ENCODE measurements at regions not wholly inside any gene's neighbourhood (a gene's known extent, or its start where the extent isn't known, plus 50 kb on each side); places are given as distances from the start of the nearest gene placed in this dataset.
A peak's percentile ranks its signal among the peaks of the same experiment; 100 is the strongest.

DNA sequence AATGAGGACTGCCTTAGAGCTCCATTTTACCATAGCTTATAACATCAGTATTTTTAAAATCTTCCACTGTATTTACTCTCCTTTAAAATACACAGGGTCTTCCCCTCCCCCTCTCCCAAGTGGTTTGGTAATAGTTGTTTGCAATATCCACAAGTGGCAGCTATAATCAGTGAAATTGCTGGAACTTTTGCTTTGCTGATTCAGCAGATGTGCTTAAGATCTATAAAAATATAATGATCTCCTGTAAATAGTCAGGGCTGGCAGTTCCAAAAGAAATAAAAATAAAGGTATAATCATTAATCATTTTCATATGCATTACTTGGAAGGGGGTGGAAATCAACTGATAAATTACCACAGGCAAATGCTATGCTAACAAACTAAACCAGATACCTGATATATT is 345.2 kb downstream of the KLHL13 start:
- Histone ChIP-seq H3K36me3 (ENCODE audit: insufficient read depth, low read length) (no peaks in the 10 kb centered on the region), H3K27me3 (ENCODE audit: insufficient read depth, low read length) (no peaks in the 10 kb centered on the region), H3K79me2 (ENCODE audit: insufficient read depth, low read length) (no peaks in the 10 kb centered on the region), H3K4me3 (ENCODE audit: insufficient read depth, low read depth, low read length) (no peak overlapping the region), H3K9me3 (ENCODE audit: insufficient read depth, low read depth, low read length) (no peaks in the 10 kb centered on the region), H3K4me1 (ENCODE audit: insufficient read depth, low read length) (no peaks in the 10 kb centered on the region), H2AFZ (ENCODE audit: low read depth, low read length) (no peak overlapping the region), H3K4me2 (ENCODE audit: low read length) (no peak overlapping the region), H4K20me1 (ENCODE audit: insufficient read depth, low read length) (no peaks in the 10 kb centered on the region), H3K9ac (ENCODE audit: low read length) (no peak overlapping the region), H3K27ac (ENCODE audit: low read depth, low read length) (no peak overlapping the region)
- DNase-seq (ENCODE audit: low read depth) (no peak), FAIRE-seq (peak; percentile 34)
- H3K4me1 Mint-ChIP-seq (ENCODE audit: low read depth, unreplicated experiment), result no peaks in the 10 kb centered on the region
- H3K36me3 Mint-ChIP-seq (ENCODE audit: low read depth, unreplicated experiment), result no peaks in the 10 kb centered on the region
- no peaks in the 10 kb centered on the region for H3K9me3 Mint-ChIP-seq (ENCODE audit: unreplicated experiment)
- H3K27me3 Mint-ChIP-seq (ENCODE audit: low read depth, unreplicated experiment), result no peaks in the 10 kb centered on the region
- H3K27ac Mint-ChIP-seq (ENCODE audit: unreplicated experiment), result no peak overlapping the region
- H3K4me3 Mint-ChIP-seq (ENCODE audit: unreplicated experiment), result no peak overlapping the region
- TF ChIP-seq, protein P1, sequence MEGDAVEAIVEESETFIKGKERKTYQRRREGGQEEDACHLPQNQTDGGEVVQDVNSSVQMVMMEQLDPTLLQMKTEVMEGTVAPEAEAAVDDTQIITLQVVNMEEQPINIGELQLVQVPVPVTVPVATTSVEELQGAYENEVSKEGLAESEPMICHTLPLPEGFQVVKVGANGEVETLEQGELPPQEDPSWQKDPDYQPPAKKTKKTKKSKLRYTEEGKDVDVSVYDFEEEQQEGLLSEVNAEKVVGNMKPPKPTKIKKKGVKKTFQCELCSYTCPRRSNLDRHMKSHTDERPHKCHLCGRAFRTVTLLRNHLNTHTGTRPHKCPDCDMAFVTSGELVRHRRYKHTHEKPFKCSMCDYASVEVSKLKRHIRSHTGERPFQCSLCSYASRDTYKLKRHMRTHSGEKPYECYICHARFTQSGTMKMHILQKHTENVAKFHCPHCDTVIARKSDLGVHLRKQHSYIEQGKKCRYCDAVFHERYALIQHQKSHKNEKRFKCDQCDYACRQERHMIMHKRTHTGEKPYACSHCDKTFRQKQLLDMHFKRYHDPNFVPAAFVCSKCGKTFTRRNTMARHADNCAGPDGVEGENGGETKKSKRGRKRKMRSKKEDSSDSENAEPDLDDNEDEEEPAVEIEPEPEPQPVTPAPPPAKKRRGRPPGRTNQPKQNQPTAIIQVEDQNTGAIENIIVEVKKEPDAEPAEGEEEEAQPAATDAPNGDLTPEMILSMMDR (IDR thresholded peaks at IDR 0.05; ENCODE audit: insufficient read depth, low read depth, low read length), result no peak

DNA sequence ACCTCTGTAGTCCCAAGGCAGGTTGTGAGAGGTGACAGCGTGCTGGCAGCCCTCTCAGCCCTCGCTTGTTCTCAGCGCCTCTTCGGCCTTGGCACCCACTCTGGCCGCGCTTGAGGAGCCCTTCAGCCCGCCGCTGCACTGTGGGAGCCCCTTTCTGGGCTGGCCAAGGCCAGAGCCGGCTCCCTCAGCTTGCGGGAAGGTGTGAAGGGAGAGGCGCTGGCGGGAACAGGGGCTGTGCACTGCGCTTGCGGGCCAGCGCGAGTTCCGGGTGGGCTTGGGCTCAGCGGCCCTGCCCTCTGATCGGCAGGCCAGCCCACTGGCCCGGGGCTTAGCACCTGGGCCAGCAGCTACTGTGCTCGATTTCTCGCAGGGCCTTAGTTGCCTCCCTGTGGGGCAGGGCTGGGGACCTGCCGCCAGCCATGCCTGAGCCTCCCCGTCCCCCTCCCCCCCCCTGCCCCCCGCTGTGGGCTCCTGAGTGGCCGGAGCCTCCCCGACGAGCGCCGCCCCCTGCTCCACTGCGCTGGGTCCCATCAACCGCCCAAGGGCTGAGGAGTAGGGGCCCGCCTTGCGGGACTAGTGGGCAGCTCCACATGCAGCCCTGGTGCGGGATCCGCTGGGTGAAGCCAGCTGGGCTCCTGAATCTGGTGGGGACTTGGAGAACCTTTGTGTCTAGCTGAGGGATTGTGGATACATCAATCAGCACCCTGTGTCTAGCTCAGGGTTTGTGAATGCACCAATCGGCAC is 347.6 kb downstream of the KLHL13 start:
- Histone ChIP-seq H4K20me1 (ENCODE audit: insufficient read depth, low read length) (no peaks in the 10 kb centered on the region), H3K9me3 (ENCODE audit: insufficient read depth, low read depth, low read length) (no peaks in the 10 kb centered on the region), H3K27me3 (ENCODE audit: insufficient read depth, low read length) (no peaks in the 10 kb centered on the region), H3K4me1 (ENCODE audit: insufficient read depth, low read length) (no peaks in the 10 kb centered on the region), H3K27ac (ENCODE audit: low read depth, low read length) (no peak overlapping the region), H3K9ac (ENCODE audit: low read length) (no peak overlapping the region), H3K4me3 (ENCODE audit: insufficient read depth, low read depth, low read length) (no peak overlapping the region), H2AFZ (ENCODE audit: low read depth, low read length) (no peak overlapping the region), H3K4me2 (ENCODE audit: low read length) (no peak overlapping the region), H3K36me3 (ENCODE audit: insufficient read depth, low read length) (no peaks in the 10 kb centered on the region), H3K79me2 (ENCODE audit: insufficient read depth, low read length) (no peaks in the 10 kb centered on the region)
- DNase-seq (ENCODE audit: low read depth) (no peak), FAIRE-seq (no peak)
- H3K4me1 Mint-ChIP-seq (ENCODE audit: low read depth, unreplicated experiment), result no peaks in the 10 kb centered on the region
- H3K36me3 Mint-ChIP-seq (ENCODE audit: low read depth, unreplicated experiment), result no peaks in the 10 kb centered on the region
- no peaks in the 10 kb centered on the region for H3K9me3 Mint-ChIP-seq (ENCODE audit: unreplicated experiment)
- no peak overlapping the region for H3K27ac Mint-ChIP-seq (ENCODE audit: unreplicated experiment)
- no peaks in the 10 kb centered on the region for H3K27me3 Mint-ChIP-seq (ENCODE audit: low read depth, unreplicated experiment)
- TF ChIP-seq, protein P1 (IDR thresholded peaks at IDR 0.05; ENCODE audit: insufficient read depth, low read depth, low read length), result no peak
- no peak for TF ChIP-seq EZH2 (IDR thresholded peaks at IDR 0.05; ENCODE audit: insufficient read depth, low read length)
- H3K4me3 Mint-ChIP-seq (ENCODE audit: unreplicated experiment), result no peak overlapping the region

- Histone ChIP-seq H3K27ac (ENCODE audit: low read depth, low read length) (no peak overlapping the region), H4K20me1 (ENCODE audit: insufficient read depth, low read length) (no peaks in the 10 kb centered on the region), H2AFZ (ENCODE audit: low read depth, low read length) (no peak overlapping the region), H3K9ac (ENCODE audit: low read length) (no peak overlapping the region), H3K9me3 (ENCODE audit: insufficient read depth, low read depth, low read length) (no peaks in the 10 kb centered on the region), H3K27me3 (ENCODE audit: insufficient read depth, low read length) (no peaks in the 10 kb centered on the region), H3K79me2 (ENCODE audit: insufficient read depth, low read length) (no peaks in the 10 kb centered on the region), H3K4me3 (ENCODE audit: insufficient read depth, low read depth, low read length) (no peak overlapping the region), H3K36me3 (ENCODE audit: insufficient read depth, low read length) (no peaks in the 10 kb centered on the region), H3K4me1 (ENCODE audit: insufficient read depth, low read length) (no peaks in the 10 kb centered on the region), H3K4me2 (ENCODE audit: low read length) (no peak overlapping the region)
- no peak for TF ChIP-seq EZH2 (IDR thresholded peaks at IDR 0.05; ENCODE audit: insufficient read depth, low read length)
- TF ChIP-seq, protein P1 (IDR thresholded peaks at IDR 0.05; ENCODE audit: insufficient read depth, low read depth, low read length), result no peak
- H3K4me1 Mint-ChIP-seq (ENCODE audit: low read depth, unreplicated experiment), result no peaks in the 10 kb centered on the region
- no peak for FAIRE-seq
- no peak overlapping the region for H3K27ac Mint-ChIP-seq (ENCODE audit: unreplicated experiment)
- no peak overlapping the region for H3K4me3 Mint-ChIP-seq (ENCODE audit: unreplicated experiment)
- no peaks in the 10 kb centered on the region for H3K27me3 Mint-ChIP-seq (ENCODE audit: low read depth, unreplicated experiment)
- no peaks in the 10 kb centered on the region for H3K36me3 Mint-ChIP-seq (ENCODE audit: low read depth, unreplicated experiment)
- no peak for DNase-seq (ENCODE audit: low read depth)
- no peaks in the 10 kb centered on the region for H3K9me3 Mint-ChIP-seq (ENCODE audit: unreplicated experiment)
Measured at GRCh38 chrX:117765211-117765610, 351.4 kb downstream of the KLHL13 start.
